Iris pigment epithelial cell (primary cell): ENCODE measurements at regions not wholly inside any gene's neighbourhood (a gene's known extent, or its start where the extent isn't known, plus 50 kb on each side); places are given as distances from the start of the nearest gene placed in this dataset.
A peak's percentile ranks its signal among the peaks of the same experiment; 100 is the strongest.

Experiments
- DNase-seq: peaks from one replicate; pipeline ENCODE4 v3.0.0-alpha.2; 2011; ENCODE audit warnings: low read depth

- no peak for DNase-seq
These were observed 413.8 kb downstream of the FBXO15 start for GRCh38 chr18:73733806-73734314.

- DNase-seq = no peak
These were observed 414.3 kb downstream of the FBXO15 start for GRCh38 chr18:73733376-73733775.

GRCh38 chr18:73728657-73729056 lies 419.0 kb downstream of the FBXO15 start:
- no peak for DNase-seq

GRCh38 chr18:73724958-73725357 lies 422.7 kb downstream of the FBXO15 start:
- DNase-seq = no peak

GRCh38 chr18:73719611-73720010 lies 428.0 kb downstream of the FBXO15 start:
- DNase-seq = no peak

GRCh38 chr18:73717570-73717969 lies 430.1 kb downstream of the FBXO15 start:
- DNase-seq = no peak

- DNase-seq = no peak
These were observed 432.4 kb downstream of the FBXO15 start for GRCh38 chr18:73715210-73715670.

- no peak for DNase-seq
These were observed 433.2 kb downstream of the FBXO15 start for GRCh38 chr18:73714466-73714865.

GRCh38 chr18:73711256-73711655 lies 436.4 kb downstream of the FBXO15 start:
- DNase-seq = no peak

GRCh38 chr18:73708591-73708990 lies 439.0 kb downstream of the FBXO15 start:
- no peak for DNase-seq

GRCh38 chr18:73707035-73707434 lies 440.6 kb downstream of the FBXO15 start:
- peak; percentile 72 for DNase-seq

GRCh38 chr18:73697353-73697752 lies 450.3 kb downstream of the FBXO15 start:
- no peak for DNase-seq

GRCh38 chr18:73696698-73697097 lies 450.9 kb downstream of the FBXO15 start:
- DNase-seq = no peak

- DNase-seq = no peak
These were observed 451.5 kb downstream of the FBXO15 start for GRCh38 chr18:73696171-73696570.

- no peak for DNase-seq
These were observed 454.5 kb downstream of the FBXO15 start for GRCh38 chr18:73693091-73693490.

GRCh38 chr18:73691624-73692023 lies 456.0 kb downstream of the FBXO15 start:
- DNase-seq = no peak

GRCh38 chr18:73691118-73691517 lies 456.5 kb downstream of the FBXO15 start:
- peak; percentile 77 for DNase-seq

GRCh38 chr18:73690222-73690621 lies 457.4 kb downstream of the FBXO15 start:
- no peak for DNase-seq

- peak; percentile 85 for DNase-seq
These were observed 458.6 kb downstream of the FBXO15 start for GRCh38 chr18:73688851-73689711.

GRCh38 chr18:73688161-73688560 lies 459.5 kb downstream of the FBXO15 start:
- DNase-seq = peak; percentile 9

GRCh38 chr18:73684647-73685046 lies 463.0 kb downstream of the FBXO15 start:
- peak; percentile 28 for DNase-seq

GRCh38 chr18:73683409-73684238 lies 464.0 kb downstream of the FBXO15 start:
- DNase-seq = no peak

GRCh38 chr18:73681912-73682311 lies 465.7 kb downstream of the FBXO15 start:
- DNase-seq = no peak
